ENCODE measurements at regions not wholly inside any gene's neighbourhood (a gene's known extent, or its start where the extent isn't known, plus 50 kb on each side); places are given as distances from the start of the nearest gene placed in this dataset.

- H3K79me2 ChIP-seq (replicated peaks; ENCODE audit: insufficient read depth, low read length), result no peaks in the 10 kb centered on the region
- H3K36me3 ChIP-seq (ENCODE audit: insufficient read depth, low read length), result no peaks in the 10 kb centered on the region
- no peak for TF ChIP-seq REST (IDR thresholded peaks at IDR 0.05; ENCODE audit: borderline replicate concordance)
- no peaks in the 10 kb centered on the region for H3K9me2 ChIP-seq (ENCODE audit: insufficient read depth, low read length)
- H3K9ac ChIP-seq (ENCODE audit: low read length), result no peak overlapping the region
- H3F3A ChIP-seq (ENCODE audit: insufficient read depth, low read length, poor library complexity, severe bottlenecking), result no peaks in the 10 kb centered on the region
- H2AFZ ChIP-seq (ENCODE audit: low read depth, low read length), result no peak overlapping the region
- no peaks in the 10 kb centered on the region for H4K20me1 ChIP-seq (ENCODE audit: insufficient read depth)
- no peaks in the 10 kb centered on the region for H3K27me3 ChIP-seq (ENCODE audit: insufficient read depth, low read depth, low read length)
- no peak overlapping the region for H3K27ac ChIP-seq (ENCODE audit: low read length)
- H3K4me2 ChIP-seq (ENCODE audit: low read length), result no peak overlapping the region
- no peaks in the 10 kb centered on the region for H3K9me3 ChIP-seq (ENCODE audit: low read length)
- H3K4me3 ChIP-seq (ENCODE audit: low read length), result no peak overlapping the region
Measured at GRCh38 chr3:7953449-7954014, 548.1 kb upstream of the LMCD1 start.

GRCh38 chr3:7957024-7957423 lies 544.6 kb upstream of the LMCD1 start:
- H3K79me2 ChIP-seq (replicated peaks; ENCODE audit: insufficient read depth, low read length), result no peaks in the 10 kb centered on the region
- no peak overlapping the region for H2AFZ ChIP-seq (ENCODE audit: low read depth, low read length)
- H3F3A ChIP-seq (ENCODE audit: insufficient read depth, low read length, poor library complexity, severe bottlenecking), result no peaks in the 10 kb centered on the region
- H3K27ac ChIP-seq (ENCODE audit: low read length), result no peak overlapping the region
- no peak overlapping the region for H3K4me2 ChIP-seq (ENCODE audit: low read length)
- H3K4me3 ChIP-seq (ENCODE audit: low read length), result no peak overlapping the region
- no peak overlapping the region for H3K9ac ChIP-seq (ENCODE audit: low read length)
- no peaks in the 10 kb centered on the region for H4K20me1 ChIP-seq (ENCODE audit: insufficient read depth)
- H3K9me3 ChIP-seq (ENCODE audit: low read length), result no peaks in the 10 kb centered on the region
- no peaks in the 10 kb centered on the region for H3K9me2 ChIP-seq (ENCODE audit: insufficient read depth, low read length)
- no peaks in the 10 kb centered on the region for H3K36me3 ChIP-seq (ENCODE audit: insufficient read depth, low read length)
- TF ChIP-seq EZH2 (IDR thresholded peaks at IDR 0.05; ENCODE audit: borderline replicate concordance, insufficient read depth, low read length, poor library complexity, severe bottlenecking) (no peak), SMC3 (conservative IDR thresholded peaks at IDR 0.05; ENCODE audit: poor library complexity) (no peak), TAF1 (IDR thresholded peaks at IDR 0.05; ENCODE audit: low read depth) (no peak), POLR2AphosphoS5 (IDR thresholded peaks at IDR 0.05) (no peak), CTCF (IDR thresholded peaks at IDR 0.05; ENCODE audit: poor library complexity, severe bottlenecking) (no peak), RAD21 (conservative IDR thresholded peaks at IDR 0.05) (no peak), REST (IDR thresholded peaks at IDR 0.05; ENCODE audit: borderline replicate concordance) (no peak), MXI1 (conservative IDR thresholded peaks at IDR 0.05; ENCODE audit: poor library complexity, severe bottlenecking) (no peak), EP300 (conservative IDR thresholded peaks at IDR 0.05; ENCODE audit: poor library complexity, severe bottlenecking) (no peak)
- no peaks in the 10 kb centered on the region for H3K27me3 ChIP-seq (ENCODE audit: insufficient read depth, low read depth, low read length)
